ENCODE measurements at regions not wholly inside any gene's neighbourhood (a gene's known extent, or its start where the extent isn't known, plus 50 kb on each side); places are given as distances from the start of the nearest gene placed in this dataset.

- FAIRE-seq = no peak
Measured at GRCh38 chr10:28790146-28790545, 112.8 kb downstream of the BAMBI start.

GRCh38 chr10:28793482-28793881 is 116.2 kb downstream of the BAMBI start:
- no peak overlapping the region for H3K4me2 ChIP-seq (ENCODE audit: control insufficient read depth, extremely low read depth, insufficient read depth, low read depth, low read length)
- H3K79me2 ChIP-seq (ENCODE audit: control insufficient read depth, insufficient read depth, low read length) = no peaks in the 10 kb centered on the region
- H3K27ac ChIP-seq (ENCODE audit: control insufficient read depth, insufficient read depth, low read length) = no peak overlapping the region
- H3K4me1 ChIP-seq (ENCODE audit: control insufficient read depth, extremely low read depth, insufficient read depth, low read length) = no peaks in the 10 kb centered on the region
- H3K9ac ChIP-seq (ENCODE audit: control insufficient read depth, extremely low read depth, insufficient read depth, low read length) = no peak overlapping the region
- no peak overlapping the region for H2AFZ ChIP-seq (ENCODE audit: control insufficient read depth, low read length)
- H3K36me3 ChIP-seq (ENCODE audit: control insufficient read depth in 2 of 2, extremely low read depth in 1 of 2, insufficient read depth in 2 of 2, low read length in 2 of 2) = no peaks in the 10 kb centered on the region
- H4K20me1 ChIP-seq (ENCODE audit: control insufficient read depth, extremely low read depth, insufficient read depth, low read length) = no peaks in the 10 kb centered on the region
- TF ChIP-seq CTCF (optimal IDR thresholded peaks at IDR 0.05 in 1 of 3, IDR thresholded peaks at IDR 0.05 in 1 of 3, conservative IDR thresholded peaks at IDR 0.05 in 1 of 3; ENCODE audit: extremely low read depth in 1 of 3, insufficient read depth in 2 of 3, low read length in 3 of 3) = no peak
- TF ChIP-seq EZH2 (IDR thresholded peaks at IDR 0.05; ENCODE audit: low read length) = no peak
- no peaks in the 10 kb centered on the region for H3K9me3 ChIP-seq (ENCODE audit: control insufficient read depth, low read depth, low read length)
- dilution Hi-C loops (cut with MboI; ENCODE audit: extremely low pct_ligation_motif_present, low sequenced_read_pairs) = no loop called here
- FAIRE-seq (no peak), DNase-seq (ENCODE audit: low read depth, low spot score) (no peak)
- no peak overlapping the region for H3K4me3 ChIP-seq (ENCODE audit: control insufficient read depth in 2 of 3, extremely low read depth in 1 of 3, insufficient read depth in 2 of 3, low read depth in 1 of 3, low read length in 3 of 3)
- no peaks in the 10 kb centered on the region for H3K9me1 ChIP-seq (ENCODE audit: control insufficient read depth, extremely low read depth, insufficient read depth, low read length)
- no peaks in the 10 kb centered on the region for H3K27me3 ChIP-seq (ENCODE audit: control insufficient read depth, extremely low read depth, insufficient read depth, low read length)

More at GRCh38 chr10:28790146-28790545, 112.8 kb downstream of the BAMBI start:
- H3K27me3 ChIP-seq (ENCODE audit: control insufficient read depth, extremely low read depth, insufficient read depth, low read length) = no peaks in the 10 kb centered on the region
- no peaks in the 10 kb centered on the region for H4K20me1 ChIP-seq (ENCODE audit: control insufficient read depth, extremely low read depth, insufficient read depth, low read length)
- no peak overlapping the region for H3K27ac ChIP-seq (ENCODE audit: control insufficient read depth, insufficient read depth, low read length)
- H3K36me3 ChIP-seq (ENCODE audit: control insufficient read depth in 2 of 2, extremely low read depth in 1 of 2, insufficient read depth in 2 of 2, low read length in 2 of 2) = no peaks in the 10 kb centered on the region
- no peak overlapping the region for H3K4me2 ChIP-seq (ENCODE audit: control insufficient read depth, extremely low read depth, insufficient read depth, low read depth, low read length)
- no peak for DNase-seq (ENCODE audit: low read depth, low spot score)
- no peak overlapping the region for H3K9ac ChIP-seq (ENCODE audit: control insufficient read depth, extremely low read depth, insufficient read depth, low read length)
- H3K9me1 ChIP-seq (ENCODE audit: control insufficient read depth, extremely low read depth, insufficient read depth, low read length) = no peaks in the 10 kb centered on the region
- no peak overlapping the region for H3K4me3 ChIP-seq (ENCODE audit: control insufficient read depth in 2 of 3, extremely low read depth in 1 of 3, insufficient read depth in 2 of 3, low read depth in 1 of 3, low read length in 3 of 3)
- dilution Hi-C loops (cut with MboI; ENCODE audit: extremely low pct_ligation_motif_present, low sequenced_read_pairs) = no loop called here
- TF ChIP-seq CTCF (optimal IDR thresholded peaks at IDR 0.05 in 1 of 3, IDR thresholded peaks at IDR 0.05 in 1 of 3, conservative IDR thresholded peaks at IDR 0.05 in 1 of 3; ENCODE audit: extremely low read depth in 1 of 3, insufficient read depth in 2 of 3, low read length in 3 of 3) = no peak
- TF ChIP-seq EZH2 (IDR thresholded peaks at IDR 0.05; ENCODE audit: low read length) = no peak
- no peaks in the 10 kb centered on the region for H3K9me3 ChIP-seq (ENCODE audit: control insufficient read depth, low read depth, low read length)
- no peaks in the 10 kb centered on the region for H3K4me1 ChIP-seq (ENCODE audit: control insufficient read depth, extremely low read depth, insufficient read depth, low read length)
- no peak overlapping the region for H2AFZ ChIP-seq (ENCODE audit: control insufficient read depth, low read length)
- H3K79me2 ChIP-seq (ENCODE audit: control insufficient read depth, insufficient read depth, low read length) = no peaks in the 10 kb centered on the region
